B cell (primary cell): ENCODE measurements at regions not wholly inside any gene's neighbourhood (a gene's known extent, or its start where the extent isn't known, plus 50 kb on each side); places are given as distances from the start of the nearest gene placed in this dataset.

Experiments
- ATAC-seq: fragments of 200-7000 bp; cut with Tn5 transposase; one replicate; pipeline ENCODE4 v1.10.0; 2021; ENCODE audit warnings: low read depth, mild to moderate bottlenecking, moderate number of reproducible peaks, moderate library complexity
- CTCF ChIA-PET: fragments of 350-600 bp; sonication (Branson Sonifier 250); formaldehyde crosslinking; loops from one replicate; lab custom pipeline; 2021; ENCODE audit warnings: antibody characterized with exemption, inconsistent platforms; lab: Charles Lee
- POLR2A ChIA-PET: fragments of 350-600 bp; sonication (Branson Sonifier 250); formaldehyde crosslinking; loops from one replicate; lab custom pipeline; 2021; ENCODE audit warnings: antibody characterized with exemption; lab: Charles Lee
- DNase-seq: peaks from one replicate; pipeline ENCODE4 v3.0.0; 2013
- H2AFZ ChIP-seq: 2 replicates; pipeline ENCODE4 v1.6.1; 2012; ENCODE audit warnings: mild to moderate bottlenecking, low read depth, low read length; ENCODE audit not compliant: insufficient read depth, poor library complexity, severe bottlenecking
- H3K27ac ChIP-seq, 2 donors: 1 replicate in 1 of 2; 2 replicates in 1 of 2; pipeline ENCODE4 v1.5.1; 2012 to 2013; ENCODE audit warnings: low read length in 2 of 2, mild to moderate bottlenecking in 2 of 2, moderate library complexity in 1 of 2
- H3K27me3 ChIP-seq, 4 experiments: fragments of 200-600 bp in 1 of 4; sonication (generic) in 1 of 4; replicated peaks in 1 of 4; 1 replicate in 2 of 4; 2 replicates in 2 of 4; pipeline versions ENCODE4 v1.6.1 to v1.7.0; 2013 to 2016; ENCODE audit warnings: low read length in 3 of 4, mild to moderate bottlenecking in 2 of 4, mixed read lengths in 1 of 4, moderate library complexity in 1 of 4; ENCODE audit not compliant: insufficient read depth in 4 of 4, control insufficient read depth in 3 of 4; ENCODE audit errors: control extremely low read depth in 1 of 4
- H3K36me3 ChIP-seq, 2 experiments: replicated peaks in 1 of 2; 1 replicate in 1 of 2; 2 replicates in 1 of 2; pipeline versions ENCODE4 v1.6.1 to v1.7.1; 2013; ENCODE audit warnings: low read length in 1 of 2; ENCODE audit not compliant: insufficient read depth in 2 of 2, control insufficient read depth in 1 of 2; ENCODE audit errors: control extremely low read depth in 1 of 2, extremely low read depth in 1 of 2
- H3K4me1 ChIP-seq, 2 donors: fragments of 200-600 bp in 1 of 2; sonication (generic) in 1 of 2; 1 replicate in 1 of 2; 2 replicates in 1 of 2; pipeline versions ENCODE4 v1.5.1 to v1.6.1; 2013 to 2017; ENCODE audit warnings: low read length in 2 of 2; ENCODE audit not compliant: control insufficient read depth in 2 of 2, insufficient read depth in 2 of 2
- H3K4me2 ChIP-seq: replicated peaks from 2 replicates; pipeline ENCODE3; 2012; ENCODE audit warnings: mild to moderate bottlenecking, low read depth, low read length; ENCODE audit not compliant: poor library complexity, severe bottlenecking
- H3K4me3 ChIP-seq, 5 experiments: fragments of 200-600 bp in 1 of 5; sonication (generic) in 1 of 5; 1 replicate in 3 of 5; 2 replicates in 2 of 5; pipeline versions ENCODE4 v1.5.1 to v1.7.0; 2011 to 2016; ENCODE audit warnings: low read length in 4 of 5, mild to moderate bottlenecking in 4 of 5, low read depth in 2 of 5, control low read depth in 1 of 5, moderate library complexity in 1 of 5; ENCODE audit not compliant: insufficient read depth in 1 of 5; ENCODE audit errors: control extremely low read depth in 1 of 5, extremely low read depth in 1 of 5
- H3K79me2 ChIP-seq: fragments of 200-600 bp; sonication (generic); one replicate; pipeline ENCODE4 v1.6.0; 2016; ENCODE audit warnings: low read length; ENCODE audit not compliant: control insufficient read depth, insufficient read depth
- H3K9ac ChIP-seq: fragments of 200-600 bp; sonication (generic); 2 replicates; pipeline ENCODE4 v1.6.1; 2017; ENCODE audit warnings: mild to moderate bottlenecking, low read length, moderate library complexity
- H3K9me3 ChIP-seq, 3 donors: one replicate each; pipeline versions ENCODE4 v1.6.1 to v1.7.1; 2013; ENCODE audit warnings: low read length in 2 of 3; ENCODE audit not compliant: control insufficient read depth in 2 of 3, insufficient read depth in 1 of 3; ENCODE audit errors: control extremely low read depth in 1 of 3
- H4K20me1 ChIP-seq: 2 replicates; pipeline ENCODE4 v1.6.0; 2012; ENCODE audit warnings: mild to moderate bottlenecking, low read length; ENCODE audit not compliant: insufficient read depth, control insufficient read depth, poor library complexity, severe bottlenecking
- H3K27ac Mint-ChIP-seq: one replicate; pipeline ENCODE4 v1.8.0; 2021; ENCODE audit warnings: mixed read lengths
- H3K27me3 Mint-ChIP-seq: one replicate; pipeline ENCODE4 v1.8.0; 2021; ENCODE audit warnings: mixed read lengths
- H3K4me1 Mint-ChIP-seq: one replicate; pipeline ENCODE4 v1.8.0; 2021; ENCODE audit warnings: mixed read lengths
- H3K4me3 Mint-ChIP-seq: one replicate; pipeline ENCODE4 v1.8.0; 2021; ENCODE audit warnings: mixed read lengths
- H3K9me3 Mint-ChIP-seq: one replicate; pipeline ENCODE4 v1.8.0; 2022; ENCODE audit warnings: mixed read lengths; ENCODE audit not compliant: insufficient read depth
- CTCF ChIP-seq: fragments of 200-600 bp; IDR thresholded peaks from one replicate; pipeline ENCODE4 v1.8.0; 2022; ENCODE audit warnings: antibody characterized with exemption, mild to moderate bottlenecking
- EZH2 ChIP-seq: IDR thresholded peaks from 2 replicates; pipeline ENCODE4 v1.6.1; 2012; ENCODE audit warnings: borderline replicate concordance, low read depth, mild to moderate bottlenecking, moderate library complexity, low read length; ENCODE audit not compliant: insufficient read depth, poor library complexity, severe bottlenecking
- WGBS: methylation state at CpG from one replicate; pipeline ENCODE4 v1.1.5; 2013; ENCODE audit warnings: missing lambda C conversion rate; ENCODE audit not compliant: insufficient coverage; 5-methylcytosine and 5-hydroxymethylcytosine counted together
- intact Hi-C: fragments of 100-400 bp; cut with micrococcal nuclease; formaldehyde crosslinking; loops from one replicate; pipeline ENCODE4 v1.10.0; 2022

GRCh38 chr7:84553711-84554110 lies 359.1 kb upstream of the SEMA3A start:
- Mint-ChIP-seq H3K27ac (no peak overlapping the region), H3K27me3 (no peaks in the 10 kb centered on the region), H3K9me3 (peaks cover 4% of the 10 kb centered on the region), H3K4me1 (no peaks in the 10 kb centered on the region), H3K4me3 (no peak overlapping the region)
- Histone ChIP-seq H3K9me3 (peaks cover 0 to 4% (median 4%) of the 10 kb centered on the region in 3 donors), H3K4me1 (no peaks in the 10 kb centered on the region), H4K20me1 (no peaks in the 10 kb centered on the region), H3K79me2 (no peaks in the 10 kb centered on the region), H3K4me2 (no peak overlapping the region), H2AFZ (no peak overlapping the region), H3K27ac (no peak overlapping the region), H3K4me3 (no peak overlapping the region), H3K36me3 (no peaks in the 10 kb centered on the region), H3K27me3 (no peaks in the 10 kb centered on the region), H3K9ac (no peak overlapping the region)
- POLR2A ChIA-PET, result no interaction called here
- CTCF ChIA-PET, result no interaction called here
- DNase-seq (no peak), ATAC-seq (no peak)
- TF ChIP-seq EZH2 (no peak), CTCF (no peak)
- intact Hi-C loops, result no loop called here

DNA sequence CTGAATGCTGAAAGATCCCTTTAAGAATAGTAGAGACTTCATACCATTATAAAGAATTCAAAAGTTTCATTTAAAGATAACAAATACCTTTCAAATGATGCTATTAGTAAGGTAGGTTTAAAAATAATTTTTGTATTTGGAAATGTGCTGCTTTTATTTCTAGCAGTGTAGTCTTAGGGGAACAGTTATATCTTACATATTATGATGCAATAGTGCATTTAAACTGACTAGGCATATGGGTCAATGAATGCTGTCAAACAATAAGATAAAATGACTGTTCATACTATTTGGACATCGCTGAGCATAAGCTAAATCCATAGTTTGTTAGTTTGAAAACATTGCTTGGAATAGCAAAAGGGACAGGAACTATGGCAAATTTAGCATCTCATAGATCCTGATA lies 354.8 kb upstream of the SEMA3A start:
- POLR2A ChIA-PET, result no interaction called here
- Histone ChIP-seq H3K9me3 (peaks cover 0 to 7% (median 0%) of the 10 kb centered on the region in 3 donors), H3K4me2 (no peak overlapping the region), H4K20me1 (no peaks in the 10 kb centered on the region), H3K27ac (no peak overlapping the region), H3K4me3 (no peak overlapping the region), H3K9ac (no peak overlapping the region), H3K79me2 (no peaks in the 10 kb centered on the region), H3K27me3 (no peaks in the 10 kb centered on the region), H3K36me3 (no peaks in the 10 kb centered on the region), H2AFZ (no peak overlapping the region), H3K4me1 (no peaks in the 10 kb centered on the region)
- no peaks in the 10 kb centered on the region for H3K9me3 Mint-ChIP-seq
- CTCF ChIA-PET, result no interaction called here
- no peaks in the 10 kb centered on the region for H3K27me3 Mint-ChIP-seq
- no peak overlapping the region for H3K27ac Mint-ChIP-seq
- no peak overlapping the region for H3K4me3 Mint-ChIP-seq
- ATAC-seq (no peak), DNase-seq (no peak)
- WGBS, result no CpG with 5 or more reads among the region's 1 CpG
- TF ChIP-seq EZH2 (no peak), CTCF (no peak)
- intact Hi-C loops, result no loop called here
- H3K4me1 Mint-ChIP-seq, result no peaks in the 10 kb centered on the region
